GM10266 (cell line): ENCODE measurements at regions not wholly inside any gene's neighbourhood (a gene's known extent, or its start where the extent isn't known, plus 50 kb on each side); places are given as distances from the start of the nearest gene placed in this dataset.

ENCODE experiments used
- DNase-seq: peaks from one replicate; pipeline ENCODE4 v3.0.0; 2012; ENCODE audit errors: extremely low spot score
- TF ChIP-seq, protein P1 (sequence below): IDR thresholded peaks from 2 replicates; pipeline ENCODE4 v1.5.1; 2012; ENCODE audit warnings: mild to moderate bottlenecking, low read depth; ENCODE audit not compliant: control insufficient read depth, insufficient read depth; ENCODE audit errors: missing control alignments

DNA sequence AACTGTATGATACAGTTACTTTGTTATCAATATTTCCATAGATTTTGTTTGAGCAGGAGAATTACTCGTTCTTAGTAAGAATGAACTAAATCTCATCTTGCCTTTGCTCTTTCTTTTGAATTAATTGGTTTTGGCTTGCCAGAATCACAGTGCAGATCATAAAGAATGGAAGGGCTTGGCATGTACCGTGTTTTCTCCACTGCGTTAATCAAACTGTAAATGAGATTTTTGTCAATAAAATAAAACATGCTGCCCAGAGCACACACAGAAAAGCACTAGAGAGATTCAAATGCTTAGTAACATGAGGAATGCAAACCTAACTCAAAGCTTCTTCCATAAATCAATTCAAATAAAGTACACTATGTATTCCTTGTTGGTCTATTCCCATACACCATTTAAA, 229.6 kb upstream of the CDH2 start:
- TF ChIP-seq, protein P1, sequence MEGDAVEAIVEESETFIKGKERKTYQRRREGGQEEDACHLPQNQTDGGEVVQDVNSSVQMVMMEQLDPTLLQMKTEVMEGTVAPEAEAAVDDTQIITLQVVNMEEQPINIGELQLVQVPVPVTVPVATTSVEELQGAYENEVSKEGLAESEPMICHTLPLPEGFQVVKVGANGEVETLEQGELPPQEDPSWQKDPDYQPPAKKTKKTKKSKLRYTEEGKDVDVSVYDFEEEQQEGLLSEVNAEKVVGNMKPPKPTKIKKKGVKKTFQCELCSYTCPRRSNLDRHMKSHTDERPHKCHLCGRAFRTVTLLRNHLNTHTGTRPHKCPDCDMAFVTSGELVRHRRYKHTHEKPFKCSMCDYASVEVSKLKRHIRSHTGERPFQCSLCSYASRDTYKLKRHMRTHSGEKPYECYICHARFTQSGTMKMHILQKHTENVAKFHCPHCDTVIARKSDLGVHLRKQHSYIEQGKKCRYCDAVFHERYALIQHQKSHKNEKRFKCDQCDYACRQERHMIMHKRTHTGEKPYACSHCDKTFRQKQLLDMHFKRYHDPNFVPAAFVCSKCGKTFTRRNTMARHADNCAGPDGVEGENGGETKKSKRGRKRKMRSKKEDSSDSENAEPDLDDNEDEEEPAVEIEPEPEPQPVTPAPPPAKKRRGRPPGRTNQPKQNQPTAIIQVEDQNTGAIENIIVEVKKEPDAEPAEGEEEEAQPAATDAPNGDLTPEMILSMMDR, result no peak
- DNase-seq, result no peak

DNA sequence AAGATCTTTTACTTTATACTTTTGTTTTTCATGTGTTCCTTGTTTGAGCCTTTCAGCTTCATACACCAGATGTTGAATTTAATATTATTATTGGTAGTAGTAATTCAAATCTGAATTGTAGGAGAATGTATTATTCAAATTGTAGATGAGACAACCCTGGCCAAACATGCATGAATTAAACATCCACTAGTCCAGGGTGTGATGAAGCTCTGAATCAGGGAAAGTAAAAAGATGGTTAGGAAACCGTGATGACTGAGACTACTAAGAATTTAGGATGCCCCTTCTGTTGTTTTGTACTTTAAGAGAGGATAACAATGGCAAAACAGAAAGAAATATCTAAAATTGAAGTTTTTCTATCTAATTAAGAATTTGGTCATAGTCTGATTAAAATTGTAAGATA, 227.8 kb upstream of the CDH2 start:
- TF ChIP-seq, protein P1, result no peak
- DNase-seq, result no peak

DNA sequence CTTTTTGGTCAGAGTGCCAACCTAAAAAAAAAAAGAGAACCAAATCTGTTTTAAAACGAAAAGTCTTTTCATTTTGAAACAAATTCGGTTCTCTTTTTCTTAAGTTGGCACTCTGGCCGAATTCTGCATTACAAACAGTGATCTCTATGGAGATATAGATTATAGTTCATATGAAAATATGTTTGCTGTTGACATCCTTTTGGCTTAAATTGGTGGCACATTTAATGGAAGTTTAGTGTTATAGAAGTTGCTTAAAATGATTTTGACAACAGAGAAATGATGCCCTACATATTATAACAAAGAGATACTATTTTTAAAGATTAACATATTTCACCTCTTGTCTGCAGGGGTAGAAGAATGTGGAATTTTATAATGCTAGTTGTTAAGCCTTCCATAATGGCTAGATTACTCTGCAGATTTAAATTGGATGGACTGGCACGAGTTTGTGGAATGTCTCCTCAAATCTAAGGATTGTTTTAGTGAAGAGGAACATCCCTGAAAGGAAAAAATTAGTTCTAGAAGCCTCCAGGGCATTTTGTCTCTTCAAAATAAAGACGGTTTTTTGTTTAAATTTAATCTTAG, 222.9 kb upstream of the CDH2 start:
- no peak for DNase-seq
- TF ChIP-seq, protein P1, result no peak

DNA sequence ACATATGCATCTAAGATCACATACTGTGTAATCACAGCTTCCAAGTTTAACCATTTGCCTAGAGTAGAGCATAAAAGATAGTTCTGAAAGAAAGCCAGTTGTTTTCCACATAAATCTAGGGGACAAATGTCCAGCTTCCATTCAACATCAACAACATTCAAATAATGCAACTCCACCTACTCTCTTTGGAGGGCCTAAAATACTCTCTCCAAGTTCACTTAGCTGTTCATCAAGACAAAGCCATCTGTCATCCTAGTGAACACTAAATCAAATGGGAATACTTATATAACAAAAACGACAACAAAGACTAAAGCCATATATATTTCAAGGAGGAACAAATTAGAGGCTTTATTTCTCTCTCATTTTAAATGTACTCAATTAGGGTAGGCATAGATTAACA, 221.5 kb upstream of the CDH2 start:
- DNase-seq, result no peak
- TF ChIP-seq, protein P1, result no peak

DNA sequence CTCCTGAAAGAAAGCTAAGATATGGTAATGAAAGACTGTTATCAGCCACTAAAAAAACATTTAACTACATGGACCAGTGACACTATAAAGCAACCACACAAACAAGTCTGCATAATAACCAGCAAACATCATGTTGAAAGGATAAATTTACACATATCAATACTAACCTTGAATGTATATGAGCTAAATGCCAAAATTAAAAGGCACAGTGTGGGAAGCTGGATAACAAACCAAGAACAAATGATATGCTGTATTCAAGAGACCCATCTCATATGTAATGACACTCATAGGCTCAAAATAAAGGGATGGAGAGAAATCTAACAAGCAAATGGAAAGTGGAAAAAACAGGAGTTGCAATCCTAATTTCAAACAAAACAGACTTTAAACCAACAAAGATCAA, 213.1 kb upstream of the CDH2 start:
- TF ChIP-seq, protein P1, result no peak
- DNase-seq, result no peak

DNA sequence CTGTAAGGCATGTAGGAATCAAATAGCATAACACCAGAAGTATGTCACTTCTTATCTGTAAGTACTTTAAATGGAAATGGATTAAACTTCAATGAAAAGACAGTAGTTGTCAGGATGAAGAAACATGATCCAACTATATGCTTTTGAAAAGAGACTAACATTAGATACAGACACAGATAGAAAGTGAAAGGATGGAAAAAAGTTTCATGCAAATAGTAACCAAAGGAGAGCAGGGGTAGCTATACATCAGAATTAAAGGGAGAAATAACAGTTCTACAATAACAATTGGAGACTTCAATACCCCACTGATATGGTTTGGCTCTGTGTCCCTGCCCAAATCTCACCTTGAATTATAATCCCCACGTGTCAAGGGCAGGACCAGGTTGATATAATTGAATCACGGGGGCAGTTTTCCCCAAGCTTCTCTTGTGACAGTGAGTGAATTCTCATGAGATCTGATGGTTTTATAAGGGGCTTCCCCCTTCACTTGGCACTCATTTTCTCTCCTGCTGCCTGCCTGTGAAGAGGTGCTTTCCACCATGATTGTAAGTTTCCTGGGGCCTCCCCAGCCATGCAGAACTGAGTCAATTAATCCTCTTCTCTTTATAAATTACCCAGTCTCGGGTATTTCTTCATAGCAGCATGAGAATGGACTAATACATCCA, 205.4 kb upstream of the CDH2 start:
- DNase-seq, result no peak
- TF ChIP-seq, protein P1, result no peak

DNA sequence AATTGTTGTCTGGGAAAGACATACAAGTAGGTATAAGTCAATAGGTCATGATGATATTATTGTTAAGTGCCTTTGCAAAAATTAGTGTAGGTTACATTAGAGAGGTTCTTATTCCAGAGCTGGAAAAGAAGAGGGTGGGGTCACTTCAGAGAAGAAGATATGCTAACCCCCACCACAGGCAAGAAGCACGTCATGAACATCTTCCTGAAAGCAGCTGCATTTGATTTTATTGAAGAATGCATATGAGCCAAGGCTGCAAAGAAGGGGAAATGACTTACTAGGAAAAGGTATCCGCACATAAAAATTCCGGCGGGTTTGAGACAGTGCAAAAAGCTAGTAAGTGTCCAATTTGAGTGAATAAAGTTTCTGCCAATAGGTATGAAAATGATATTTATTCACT, 195.3 kb upstream of the CDH2 start:
- DNase-seq, result no peak
- TF ChIP-seq, protein P1, result no peak
